ENCODE measurements at regions not wholly inside any gene's neighbourhood (a gene's known extent, or its start where the extent isn't known, plus 50 kb on each side); places are given as distances from the start of the nearest gene placed in this dataset.
A peak's percentile ranks its signal among the peaks of the same experiment; 100 is the strongest.

- peak; percentile 4 for DNase-seq
These were observed 912.0 kb downstream of the GALC start for GRCh38 chr14:87081004-87081403.

- no peak for DNase-seq
These were observed 912.8 kb downstream of the GALC start for GRCh38 chr14:87080146-87080545.

GRCh38 chr14:87079416-87079815, 913.6 kb downstream of the GALC start:
- DNase-seq: no peak

- no peak for DNase-seq
These were observed 916.1 kb downstream of the GALC start for GRCh38 chr14:87076922-87077321.

GRCh38 chr14:87076146-87076545, 916.8 kb downstream of the GALC start:
- DNase-seq: no peak

- DNase-seq: no peak
These were observed 919.0 kb downstream of the GALC start for GRCh38 chr14:87073880-87074570.

GRCh38 chr14:87067591-87067990, 925.4 kb downstream of the GALC start:
- peak; percentile 25 for DNase-seq

- DNase-seq: peak; percentile 54
These were observed 925.9 kb downstream of the GALC start for GRCh38 chr14:87067061-87067460.

- DNase-seq: peak; percentile 36
These were observed 926.7 kb downstream of the GALC start for GRCh38 chr14:87066221-87066817.

- DNase-seq: no peak
These were observed 927.6 kb downstream of the GALC start for GRCh38 chr14:87065366-87065765.

- DNase-seq: no peak
These were observed 929.8 kb downstream of the GALC start for GRCh38 chr14:87063181-87063580.

GRCh38 chr14:87060405-87060804, 932.6 kb downstream of the GALC start:
- no peak for DNase-seq

GRCh38 chr14:87059060-87059839, 933.7 kb downstream of the GALC start:
- DNase-seq: no peak

GRCh38 chr14:87055007-87055406, 938.0 kb downstream of the GALC start:
- no peak for DNase-seq

- DNase-seq: peak; percentile 84
These were observed 940.2 kb downstream of the GALC start for GRCh38 chr14:87052646-87053225.

- DNase-seq: peak; percentile 43
These were observed 942.6 kb downstream of the GALC start for GRCh38 chr14:87050421-87050820.

GRCh38 chr14:87049950-87050349, 943.0 kb downstream of the GALC start:
- peak; percentile 80 for DNase-seq

- DNase-seq: no peak
These were observed 946.0 kb downstream of the GALC start for GRCh38 chr14:87046960-87047359.

- no peak for DNase-seq
These were observed 947.0 kb downstream of the GALC start for GRCh38 chr14:87045956-87046355.

GRCh38 chr14:87045246-87045645, 947.7 kb downstream of the GALC start:
- DNase-seq: no peak

- no peak for DNase-seq
These were observed 948.2 kb downstream of the GALC start for GRCh38 chr14:87044807-87045206.

- no peak for DNase-seq
These were observed 949.2 kb downstream of the GALC start for GRCh38 chr14:87043667-87044200.

- DNase-seq: no peak
These were observed 950.6 kb downstream of the GALC start for GRCh38 chr14:87042354-87042753.
